ENCODE measurements at regions not wholly inside any gene's neighbourhood (a gene's known extent, or its start where the extent isn't known, plus 50 kb on each side); places are given as distances from the start of the nearest gene placed in this dataset.

GRCh38 chr4:24067367-24068193 lies 177.7 kb upstream of the PPARGC1A start:
- Mint-ChIP-seq H3K9me3 (no peaks in the 10 kb centered on the region), H3K36me3 (ENCODE audit: low read depth) (no peaks in the 10 kb centered on the region), H3K27ac (no peak overlapping the region), H3K4me1 (ENCODE audit: low read depth) (no peaks in the 10 kb centered on the region), H3K4me3 (no peak overlapping the region), H3K27me3 (ENCODE audit: low read depth) (no peaks in the 10 kb centered on the region)
- no peak for DNase-seq (ENCODE audit: low spot score)

- Mint-ChIP-seq H3K9me3 (no peaks in the 10 kb centered on the region), H3K27me3 (ENCODE audit: low read depth) (no peaks in the 10 kb centered on the region), H3K4me3 (no peak overlapping the region), H3K36me3 (ENCODE audit: low read depth) (no peaks in the 10 kb centered on the region), H3K4me1 (ENCODE audit: low read depth) (no peaks in the 10 kb centered on the region), H3K27ac (no peak overlapping the region)
- DNase-seq (ENCODE audit: low spot score) = no peak
These were observed 176.1 kb upstream of the PPARGC1A start for GRCh38 chr4:24065974-24066373.

- H3K27ac Mint-ChIP-seq = no peak overlapping the region
- H3K27me3 Mint-ChIP-seq (ENCODE audit: low read depth) = no peaks in the 10 kb centered on the region
- no peak overlapping the region for H3K4me3 Mint-ChIP-seq
- no peak for DNase-seq (ENCODE audit: low spot score)
- H3K4me1 Mint-ChIP-seq (ENCODE audit: low read depth) = no peaks in the 10 kb centered on the region
- no peaks in the 10 kb centered on the region for H3K36me3 Mint-ChIP-seq (ENCODE audit: low read depth)
- no peaks in the 10 kb centered on the region for H3K9me3 Mint-ChIP-seq
These were observed 173.9 kb upstream of the PPARGC1A start for GRCh38 chr4:24063731-24064130.

GRCh38 chr4:24060932-24061331 lies 171.1 kb upstream of the PPARGC1A start:
- no peaks in the 10 kb centered on the region for H3K36me3 Mint-ChIP-seq (ENCODE audit: low read depth)
- H3K27me3 Mint-ChIP-seq (ENCODE audit: low read depth) = no peaks in the 10 kb centered on the region
- H3K4me1 Mint-ChIP-seq (ENCODE audit: low read depth) = no peaks in the 10 kb centered on the region
- no peak for DNase-seq (ENCODE audit: low spot score)
- no peak overlapping the region for H3K27ac Mint-ChIP-seq
- no peak overlapping the region for H3K4me3 Mint-ChIP-seq
- H3K9me3 Mint-ChIP-seq = peaks cover 3% of the 10 kb centered on the region

- no peaks in the 10 kb centered on the region for H3K4me1 Mint-ChIP-seq (ENCODE audit: low read depth)
- H3K4me3 Mint-ChIP-seq = no peak overlapping the region
- H3K9me3 Mint-ChIP-seq = peaks cover 3% of the 10 kb centered on the region
- no peak for DNase-seq (ENCODE audit: low spot score)
- no peaks in the 10 kb centered on the region for H3K36me3 Mint-ChIP-seq (ENCODE audit: low read depth)
- H3K27ac Mint-ChIP-seq = no peak overlapping the region
- no peaks in the 10 kb centered on the region for H3K27me3 Mint-ChIP-seq (ENCODE audit: low read depth)
These were observed 170.0 kb upstream of the PPARGC1A start for GRCh38 chr4:24059839-24060238.

GRCh38 chr4:24057915-24058559 lies 168.2 kb upstream of the PPARGC1A start:
- Mint-ChIP-seq H3K9me3 (peaks cover 3% of the 10 kb centered on the region), H3K4me3 (no peak overlapping the region), H3K27ac (no peak overlapping the region), H3K4me1 (ENCODE audit: low read depth) (no peaks in the 10 kb centered on the region), H3K36me3 (ENCODE audit: low read depth) (no peaks in the 10 kb centered on the region), H3K27me3 (ENCODE audit: low read depth) (no peaks in the 10 kb centered on the region)
- DNase-seq (ENCODE audit: low spot score) = no peak

GRCh38 chr4:24056289-24056688 lies 166.4 kb upstream of the PPARGC1A start:
- Mint-ChIP-seq H3K36me3 (ENCODE audit: low read depth) (no peaks in the 10 kb centered on the region), H3K27me3 (ENCODE audit: low read depth) (no peaks in the 10 kb centered on the region), H3K4me3 (no peak overlapping the region), H3K27ac (no peak overlapping the region), H3K4me1 (ENCODE audit: low read depth) (no peaks in the 10 kb centered on the region), H3K9me3 (peaks cover 3% of the 10 kb centered on the region)
- DNase-seq (ENCODE audit: low spot score) = no peak

- H3K4me3 Mint-ChIP-seq = no peak overlapping the region
- peaks cover 3% of the 10 kb centered on the region for H3K9me3 Mint-ChIP-seq
- no peaks in the 10 kb centered on the region for H3K27me3 Mint-ChIP-seq (ENCODE audit: low read depth)
- DNase-seq (ENCODE audit: low spot score) = no peak
- no peaks in the 10 kb centered on the region for H3K4me1 Mint-ChIP-seq (ENCODE audit: low read depth)
- no peak overlapping the region for H3K27ac Mint-ChIP-seq
- H3K36me3 Mint-ChIP-seq (ENCODE audit: low read depth) = no peaks in the 10 kb centered on the region
These were observed 165.8 kb upstream of the PPARGC1A start for GRCh38 chr4:24055623-24056022.

- no peak for DNase-seq (ENCODE audit: low spot score)
- H3K9me3 Mint-ChIP-seq = peaks cover 3% of the 10 kb centered on the region
- no peaks in the 10 kb centered on the region for H3K27me3 Mint-ChIP-seq (ENCODE audit: low read depth)
- H3K36me3 Mint-ChIP-seq (ENCODE audit: low read depth) = no peaks in the 10 kb centered on the region
- no peaks in the 10 kb centered on the region for H3K4me1 Mint-ChIP-seq (ENCODE audit: low read depth)
- no peak overlapping the region for H3K4me3 Mint-ChIP-seq
- H3K27ac Mint-ChIP-seq = no peak overlapping the region
These were observed 165.1 kb upstream of the PPARGC1A start for GRCh38 chr4:24054910-24055309.

GRCh38 chr4:24053934-24054333 lies 164.1 kb upstream of the PPARGC1A start:
- H3K4me3 Mint-ChIP-seq = no peak overlapping the region
- no peak for DNase-seq (ENCODE audit: low spot score)
- no peaks in the 10 kb centered on the region for H3K27me3 Mint-ChIP-seq (ENCODE audit: low read depth)
- H3K27ac Mint-ChIP-seq = no peak overlapping the region
- H3K36me3 Mint-ChIP-seq (ENCODE audit: low read depth) = no peaks in the 10 kb centered on the region
- peaks cover 3% of the 10 kb centered on the region for H3K9me3 Mint-ChIP-seq
- no peaks in the 10 kb centered on the region for H3K4me1 Mint-ChIP-seq (ENCODE audit: low read depth)

- no peak for DNase-seq (ENCODE audit: low spot score)
- Mint-ChIP-seq H3K4me1 (ENCODE audit: low read depth) (no peaks in the 10 kb centered on the region), H3K9me3 (no peaks in the 10 kb centered on the region), H3K36me3 (ENCODE audit: low read depth) (no peaks in the 10 kb centered on the region), H3K27me3 (ENCODE audit: low read depth) (no peaks in the 10 kb centered on the region), H3K4me3 (no peak overlapping the region), H3K27ac (no peak overlapping the region)
These were observed 155.1 kb upstream of the PPARGC1A start for GRCh38 chr4:24044610-24045589.

GRCh38 chr4:24042094-24042493 lies 152.2 kb upstream of the PPARGC1A start:
- Mint-ChIP-seq H3K4me3 (no peak overlapping the region), H3K4me1 (ENCODE audit: low read depth) (no peaks in the 10 kb centered on the region), H3K27me3 (ENCODE audit: low read depth) (no peaks in the 10 kb centered on the region), H3K9me3 (no peaks in the 10 kb centered on the region), H3K27ac (no peak overlapping the region), H3K36me3 (ENCODE audit: low read depth) (no peaks in the 10 kb centered on the region)
- DNase-seq (ENCODE audit: low spot score) = no peak

- Mint-ChIP-seq H3K27me3 (ENCODE audit: low read depth) (no peaks in the 10 kb centered on the region), H3K4me3 (no peak overlapping the region), H3K9me3 (no peaks in the 10 kb centered on the region), H3K27ac (no peak overlapping the region), H3K36me3 (ENCODE audit: low read depth) (no peaks in the 10 kb centered on the region), H3K4me1 (ENCODE audit: low read depth) (no peaks in the 10 kb centered on the region)
- no peak for DNase-seq (ENCODE audit: low spot score)
These were observed 151.0 kb upstream of the PPARGC1A start for GRCh38 chr4:24040811-24041210.

- no peaks in the 10 kb centered on the region for H3K36me3 Mint-ChIP-seq (ENCODE audit: low read depth)
These were observed 143.8 kb upstream of the PPARGC1A start for GRCh38 chr4:24033626-24034025.

More at GRCh38 chr4:24033626-24034025, 143.8 kb upstream of the PPARGC1A start:
- Mint-ChIP-seq H3K27ac (no peak overlapping the region), H3K4me1 (ENCODE audit: low read depth) (no peaks in the 10 kb centered on the region), H3K9me3 (no peaks in the 10 kb centered on the region), H3K27me3 (ENCODE audit: low read depth) (no peaks in the 10 kb centered on the region), H3K4me3 (no peak overlapping the region)
- DNase-seq (ENCODE audit: low spot score) = no peak
